ENCODE measurements at regions not wholly inside any gene's neighbourhood (a gene's known extent, or its start where the extent isn't known, plus 50 kb on each side); places are given as distances from the start of the nearest gene placed in this dataset.
"Not testable (repeated sequence)": the region's sequence is repeated elsewhere in the genome, so short reads cannot be mapped to it uniquely, and the experiment has no call there.

DNA sequence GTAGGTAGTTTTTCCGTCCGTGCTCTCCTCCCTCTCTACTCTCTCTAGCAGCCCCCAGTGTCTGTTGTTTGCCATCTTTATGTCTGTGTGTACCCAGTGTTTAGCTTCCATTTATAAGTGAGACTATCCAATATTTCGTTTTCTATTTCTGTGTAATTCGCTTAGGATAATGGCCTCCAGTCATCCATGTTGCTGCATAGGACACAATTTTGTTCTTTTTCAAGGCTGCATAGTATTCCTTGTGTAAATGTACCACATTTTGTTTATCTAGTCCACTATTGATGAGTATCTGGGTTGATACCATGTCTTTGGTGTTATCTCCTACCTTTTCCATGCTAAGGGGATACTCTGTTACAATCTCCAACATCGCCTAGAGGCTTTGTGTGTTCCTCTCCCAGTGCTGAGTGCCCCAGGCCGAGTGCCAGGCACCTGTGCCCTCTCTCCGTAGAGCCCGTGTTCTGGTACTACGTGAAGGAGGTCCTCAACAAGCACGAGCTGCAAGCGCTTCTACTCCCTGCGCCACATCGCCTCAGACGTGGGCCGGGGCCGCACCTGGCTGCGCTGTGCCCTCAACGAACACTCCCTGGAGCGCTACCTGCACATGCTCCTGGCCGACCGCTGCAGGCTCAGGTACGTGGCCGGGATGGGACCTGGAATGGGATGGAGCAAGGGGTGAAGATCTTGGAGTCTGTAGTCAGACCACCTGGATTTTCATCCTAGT, 51.0 kb downstream of the NPIPB11 start:
- FAIRE-seq: not testable (repeated sequence)

DNA sequence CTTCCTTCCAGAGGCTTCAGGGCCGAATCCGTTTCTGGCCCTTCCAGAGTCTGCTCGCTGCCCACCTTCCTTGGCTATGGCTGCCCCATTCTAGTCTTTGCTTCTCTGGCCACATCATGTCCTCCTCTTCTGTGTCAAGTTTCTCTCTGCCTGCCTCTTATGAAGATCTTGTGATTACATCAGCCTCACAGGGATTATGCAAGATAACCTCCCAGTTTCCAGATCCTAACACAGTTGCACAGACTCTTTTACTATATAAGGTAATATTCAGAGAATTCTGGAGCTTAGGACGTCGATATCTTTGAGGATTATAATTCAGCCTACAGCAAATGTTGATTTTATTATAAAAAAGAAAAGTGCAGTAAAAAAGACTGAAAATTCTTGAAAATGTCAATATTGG, 52.1 kb downstream of the NPIPB11 start:
- DNase-seq (ENCODE audit: insufficient read length, low spot score); FAIRE-seq: not testable (repeated sequence)

More for the DNA sequence above, 51.0 kb downstream of the NPIPB11 start:
- not testable (repeated sequence) for DNase-seq (ENCODE audit: insufficient read length, low spot score)

DNA sequence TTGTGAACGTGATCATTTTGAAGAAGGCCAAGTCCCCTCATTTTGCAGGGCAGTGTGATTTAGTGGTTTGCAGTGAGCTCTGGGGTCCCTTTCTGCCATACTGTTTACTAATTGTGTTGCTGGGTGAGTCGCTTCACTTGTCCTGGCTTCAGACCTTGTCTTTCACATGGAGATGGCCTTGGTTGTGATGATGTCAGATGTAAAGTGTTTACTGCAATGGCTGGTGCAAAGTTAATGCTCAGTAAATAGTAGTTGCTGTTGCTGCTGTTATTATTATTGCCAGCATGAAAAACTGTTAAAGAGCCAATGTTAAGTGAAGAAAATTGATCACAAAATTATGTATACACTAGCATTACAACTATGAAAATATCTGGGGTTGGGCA, 53.9 kb downstream of the NPIPB11 start:
- FAIRE-seq; DNase-seq (ENCODE audit: insufficient read length, low spot score): not testable (repeated sequence)

DNA sequence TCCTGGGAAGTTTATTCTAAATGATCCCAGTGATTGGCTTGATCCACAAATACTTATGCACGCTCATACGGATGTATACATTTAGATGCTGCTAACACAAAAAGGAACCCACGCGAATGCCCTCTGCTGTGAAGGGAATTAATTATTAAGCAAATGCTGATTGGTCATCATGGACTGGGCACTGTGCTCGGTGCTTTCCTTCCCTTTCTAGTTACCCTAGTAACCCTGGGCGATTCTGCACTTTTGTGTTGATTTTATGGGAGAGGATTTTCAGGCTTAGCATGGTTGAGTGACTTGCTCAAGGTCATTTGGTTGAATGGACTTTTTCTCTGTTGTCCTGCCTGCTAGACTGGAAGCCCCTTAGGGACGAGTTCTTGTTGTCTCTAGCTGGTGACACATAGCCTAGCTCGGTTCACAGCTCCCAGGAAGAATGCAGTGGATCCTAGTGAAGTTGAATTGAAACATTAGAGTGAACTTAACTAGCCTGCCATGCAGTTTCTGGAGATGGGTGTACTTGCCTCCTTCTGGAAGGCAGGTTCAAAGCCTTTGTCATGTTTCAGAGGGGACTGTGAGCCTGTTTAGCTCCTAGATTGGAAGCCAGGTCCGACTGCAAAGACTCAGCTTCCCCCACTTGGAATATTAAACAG, 54.4 kb downstream of the NPIPB11 start:
- not testable (repeated sequence) for FAIRE-seq; DNase-seq (ENCODE audit: insufficient read length, low spot score)

DNA sequence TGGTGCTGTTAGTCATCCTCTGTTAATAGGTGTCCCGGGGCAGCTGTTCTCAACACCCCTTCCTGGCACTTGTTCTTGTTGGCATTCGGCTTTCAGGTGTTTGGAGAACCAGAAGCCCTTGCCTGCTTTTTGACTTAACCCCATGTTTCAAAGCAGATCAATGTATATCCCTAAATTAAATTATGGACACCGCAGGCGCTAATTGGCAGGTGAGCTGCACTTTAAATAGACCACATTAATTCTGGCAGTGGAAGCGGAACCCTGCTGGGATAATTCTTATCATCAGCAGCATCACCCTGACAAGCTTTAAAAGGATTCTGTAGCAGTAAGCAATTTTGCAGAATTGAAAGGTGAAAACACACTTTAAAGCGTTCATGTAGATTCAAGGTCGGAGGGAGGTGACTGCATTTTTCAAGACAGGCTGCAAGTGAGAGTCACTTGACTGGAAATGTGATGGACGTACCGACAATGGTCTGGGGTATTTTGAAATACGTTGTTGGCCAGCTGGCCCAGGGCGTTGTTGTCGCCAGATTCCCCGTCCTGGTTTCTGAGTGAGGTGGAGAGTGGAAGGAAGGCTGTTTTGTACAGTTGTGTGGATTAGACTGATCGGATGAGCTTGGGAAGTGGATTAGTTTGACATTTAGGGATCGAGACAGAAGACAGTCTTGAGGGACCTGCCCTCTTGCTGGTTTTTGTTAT, 55.1 kb downstream of the NPIPB11 start:
- FAIRE-seq: not testable (repeated sequence)

DNA sequence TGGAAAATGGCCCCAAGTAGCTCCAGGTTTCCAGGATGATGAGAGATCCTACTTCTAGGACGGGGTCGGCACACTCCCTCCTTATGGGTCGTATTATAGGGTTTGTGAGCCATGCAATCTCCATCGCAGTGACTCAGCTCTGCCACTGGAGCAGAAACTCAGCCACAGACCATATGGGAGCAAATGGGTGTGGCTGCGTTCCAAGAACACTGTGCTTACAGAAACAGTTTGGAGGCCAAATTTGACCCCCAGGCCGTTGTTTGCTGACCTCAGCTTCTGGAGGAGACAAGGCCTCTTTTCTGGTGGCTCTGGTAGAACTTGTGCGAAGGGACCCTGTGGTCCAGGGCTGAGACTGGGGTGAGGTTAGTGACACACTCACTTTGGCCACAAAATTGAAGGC, 56.5 kb downstream of the NPIPB11 start:
- DNase-seq (ENCODE audit: insufficient read length, low spot score); FAIRE-seq: not testable (repeated sequence)

More for the DNA sequence above, 55.1 kb downstream of the NPIPB11 start:
- not testable (repeated sequence) for DNase-seq (ENCODE audit: insufficient read length, low spot score)

DNA sequence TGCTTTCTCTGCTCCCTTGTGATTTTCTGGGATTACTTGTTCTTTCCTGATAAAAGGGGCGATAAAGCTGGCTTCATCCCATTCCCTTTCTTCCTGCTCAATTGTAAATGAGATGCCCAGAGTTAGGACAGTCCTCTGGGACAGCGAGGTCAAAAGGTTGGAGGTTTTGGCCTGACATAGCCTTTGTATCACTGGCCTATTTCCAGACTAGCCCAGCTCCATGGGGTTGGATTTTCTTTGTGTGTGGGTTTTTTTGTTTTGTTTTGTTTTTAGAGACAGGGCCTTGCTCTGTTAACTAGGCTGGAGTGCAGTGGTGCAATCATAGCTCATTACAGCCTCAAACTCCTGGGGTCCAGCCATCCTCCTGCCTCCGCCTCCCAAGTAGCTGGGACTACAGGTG, 57.8 kb downstream of the NPIPB11 start:
- FAIRE-seq: not testable (repeated sequence)

DNA sequence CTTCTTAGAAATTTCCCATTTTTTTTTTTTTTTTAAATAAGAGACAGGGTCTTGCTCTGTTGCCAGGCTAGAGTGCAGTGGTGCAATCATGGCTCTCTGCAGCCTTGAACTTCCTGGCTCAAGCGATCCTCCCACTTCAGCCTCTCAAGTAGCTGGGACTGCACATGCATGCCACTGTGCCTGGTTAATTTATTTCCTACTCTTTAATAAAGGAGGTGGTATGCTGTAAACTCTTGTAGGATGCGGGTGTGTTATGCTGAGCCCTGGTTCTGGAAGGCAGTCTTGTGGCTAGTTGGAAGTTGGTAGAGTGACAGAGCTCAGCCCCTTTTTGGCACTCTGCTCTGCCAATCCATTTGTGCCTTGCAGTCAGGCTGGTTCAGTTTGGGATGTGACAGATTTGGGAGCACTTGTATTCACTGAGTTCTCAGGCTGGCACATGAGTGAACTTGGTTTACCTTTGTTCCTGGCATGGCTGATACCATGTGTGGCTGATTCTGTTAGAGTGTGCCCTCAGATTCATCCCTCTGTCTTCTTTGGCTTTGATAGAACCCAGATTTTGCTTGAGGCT, 58.3 kb downstream of the NPIPB11 start:
- not testable (repeated sequence) for DNase-seq (ENCODE audit: insufficient read length, low spot score); FAIRE-seq

More for the DNA sequence above, 57.8 kb downstream of the NPIPB11 start:
- not testable (repeated sequence) for DNase-seq (ENCODE audit: insufficient read length, low spot score)

DNA sequence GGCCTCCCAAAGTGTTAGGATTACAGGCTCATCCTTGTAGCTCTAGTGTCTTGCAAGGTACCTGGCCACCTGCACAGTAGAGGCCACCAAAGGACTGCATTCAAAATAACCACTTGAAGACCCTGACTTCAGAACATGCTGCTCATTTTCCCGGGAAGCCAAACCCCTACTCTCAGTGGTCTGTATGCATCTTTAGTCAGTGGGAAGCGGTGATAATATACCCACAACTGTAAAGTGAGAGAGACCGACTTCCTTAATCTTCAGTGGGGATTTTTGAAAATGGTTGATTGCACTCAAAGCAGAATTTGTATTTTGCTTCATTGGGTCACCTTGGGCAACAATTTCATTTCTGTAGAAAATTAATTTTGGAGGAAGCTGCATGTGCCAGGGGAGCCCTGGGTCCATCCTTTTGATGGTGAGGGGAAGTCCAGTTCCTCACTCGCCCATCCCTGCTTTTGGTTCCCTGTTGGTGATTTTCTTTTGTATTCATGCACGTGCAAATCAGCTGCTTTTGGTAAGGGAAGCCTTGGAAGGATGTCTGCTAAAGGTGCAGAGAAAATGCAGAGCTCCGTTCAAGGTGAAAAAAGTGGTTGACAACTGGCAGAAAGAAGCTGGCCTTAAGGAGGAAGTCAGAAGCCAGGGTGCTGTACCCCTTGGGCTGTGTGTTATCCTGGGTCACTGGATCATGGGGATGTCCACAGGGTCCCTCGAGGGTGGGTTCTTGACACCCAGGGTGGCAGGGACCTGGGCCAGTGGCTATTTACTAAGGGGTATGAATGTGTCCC, 59.5 kb downstream of the NPIPB11 start:
- not testable (repeated sequence) for FAIRE-seq; DNase-seq (ENCODE audit: insufficient read length, low spot score)
- TF ChIP-seq SPI1 (IDR thresholded peaks at IDR 0.05; ENCODE audit: low read depth, low read length): 0 out of 2 replicates have a peak, but pooled peaks have one; percentile 16

DNA sequence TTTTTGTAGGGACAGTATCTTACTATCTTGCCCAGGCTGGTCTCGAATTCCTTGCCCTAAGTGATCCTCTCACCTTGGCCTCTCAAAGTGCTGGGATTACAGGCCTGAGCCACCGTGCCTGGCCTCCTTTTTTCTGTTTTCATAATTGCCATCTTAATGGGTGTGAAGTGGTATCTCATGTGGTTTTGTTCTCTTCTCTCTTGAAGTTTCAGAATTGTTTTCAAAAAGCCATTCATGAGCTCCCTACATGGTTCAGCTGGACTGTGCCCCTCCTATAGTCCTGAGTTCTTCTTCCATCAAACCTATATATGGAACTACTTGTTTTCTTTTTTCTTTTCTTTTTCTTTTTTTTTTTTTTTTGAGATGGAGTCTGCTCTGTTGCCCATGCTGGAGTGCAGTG, 60.3 kb downstream of the NPIPB11 start:
- FAIRE-seq: not testable (repeated sequence)

DNA sequence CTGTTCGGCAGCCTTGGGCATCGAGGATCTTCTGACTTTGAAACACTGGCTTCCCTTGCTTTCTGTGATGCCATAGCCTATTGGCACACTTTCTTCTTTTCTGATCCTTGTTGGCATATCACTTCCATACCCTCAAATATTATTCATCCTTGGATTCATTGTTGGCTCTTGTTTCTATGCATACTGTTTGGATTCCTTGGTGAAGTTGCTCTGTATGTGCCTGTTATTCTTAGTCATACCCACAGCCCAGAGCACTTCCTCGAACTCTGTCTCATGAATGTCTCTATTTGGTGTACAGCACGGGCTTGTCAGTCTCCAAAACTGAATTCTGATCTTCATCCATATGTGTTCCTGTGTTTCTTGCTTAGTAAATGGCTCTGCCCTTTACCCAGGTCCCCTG, 63.6 kb downstream of the NPIPB11 start:
- FAIRE-seq; DNase-seq (ENCODE audit: insufficient read length, low spot score): not testable (repeated sequence)

More for the DNA sequence above, 60.3 kb downstream of the NPIPB11 start:
- not testable (repeated sequence) for DNase-seq (ENCODE audit: insufficient read length, low spot score)

DNA sequence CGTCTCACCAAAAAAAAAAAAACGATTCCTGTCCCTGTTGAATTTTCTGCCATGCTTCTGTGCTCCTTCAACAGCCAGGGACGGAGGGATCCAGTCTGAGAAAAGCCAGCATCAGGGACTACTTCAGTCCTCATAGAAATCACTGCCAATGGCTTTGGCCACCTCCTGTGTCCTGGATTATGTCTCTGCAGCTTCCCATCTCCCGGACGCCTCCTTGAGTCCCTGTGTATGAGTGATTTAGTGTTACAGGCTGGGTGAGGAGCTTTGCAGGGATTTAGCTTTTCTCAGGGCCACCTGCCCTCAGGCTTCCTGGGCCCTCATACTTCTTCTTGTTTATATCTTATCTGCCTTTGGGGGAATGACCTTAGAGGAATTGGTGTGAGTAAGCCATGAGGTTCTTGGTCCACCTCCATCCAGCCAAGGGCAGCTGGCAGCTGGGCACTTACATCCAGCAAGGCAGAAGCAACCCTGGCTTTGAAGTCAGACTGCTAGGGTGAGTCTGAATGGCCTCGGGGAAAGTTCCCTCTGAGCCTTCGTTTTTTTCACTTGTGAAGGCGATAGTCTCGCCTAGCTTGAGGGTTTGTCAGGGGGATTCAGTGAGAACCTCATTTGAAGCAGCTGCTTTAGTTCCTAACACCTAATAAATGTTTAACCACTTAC, 65.6 kb downstream of the NPIPB11 start:
- not testable (repeated sequence) for DNase-seq (ENCODE audit: insufficient read length, low spot score); FAIRE-seq

DNA sequence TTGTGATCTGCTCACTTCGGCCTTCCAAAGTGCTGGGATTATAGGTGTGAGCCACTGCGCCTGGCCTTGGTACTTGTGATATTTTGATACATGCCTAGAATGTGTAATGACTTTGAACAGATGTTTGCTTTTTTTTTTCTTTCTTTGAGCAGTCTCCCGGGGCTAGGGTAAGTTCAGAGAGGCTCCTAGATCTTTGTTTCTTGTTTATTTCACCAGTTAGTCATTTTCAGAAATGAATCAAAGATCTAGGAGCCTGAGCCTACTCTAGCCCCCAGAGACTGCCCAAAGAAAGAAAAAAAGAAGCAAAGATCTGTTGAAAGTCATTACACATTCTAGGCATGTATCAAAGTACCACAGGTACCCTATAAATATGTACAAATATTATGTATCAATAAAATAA, 66.3 kb downstream of the NPIPB11 start:
- FAIRE-seq; DNase-seq (ENCODE audit: insufficient read length, low spot score): not testable (repeated sequence)

Measured in GM12891 (cell line).